ENCODE measurements at regions not wholly inside any gene's neighbourhood (a gene's known extent, or its start where the extent isn't known, plus 50 kb on each side); places are given as distances from the start of the nearest gene placed in this dataset.

- no peak for DNase-seq (ENCODE audit: low spot score)
- Histone ChIP-seq H2AFZ (ENCODE audit: low read length) (no peak overlapping the region), H3K4me3 (ENCODE audit: low read depth, low read length, poor library complexity, severe bottlenecking) (no peak overlapping the region), H3K4me2 (ENCODE audit: low read length) (no peak overlapping the region), H3K9me2 (ENCODE audit: insufficient read depth, low read length) (no peaks in the 10 kb centered on the region), H3K27ac (ENCODE audit: low read depth, low read length, poor library complexity, severe bottlenecking) (no peak overlapping the region), H3K4me1 (ENCODE audit: insufficient read depth, low read length, poor library complexity, severe bottlenecking) (peaks cover 5% of the 10 kb centered on the region), H3K79me2 (ENCODE audit: insufficient read depth, low read depth, low read length) (no peaks in the 10 kb centered on the region), H3K9me3 (ENCODE audit: low read length) (no peaks in the 10 kb centered on the region), H4K20me1 (ENCODE audit: insufficient read depth, low read length) (no peaks in the 10 kb centered on the region), H3K36me3 (ENCODE audit: insufficient read depth, low read length) (no peaks in the 10 kb centered on the region)
- ChIA-PET CTCF (ENCODE audit: unreplicated experiment) (no interaction called here), POLR2A (interaction anchor here (0.6 to 1.3 kb wide), 3 partner anchors 31 to 97 kb away, joined by 3 to 4 read pairs (median 4); no protein-coding TSS in a partner anchor)
- no peak for TF ChIP-seq EZH2phosphoT487 (IDR thresholded peaks at IDR 0.05; ENCODE audit: borderline replicate concordance, low read depth, low read length)
- no peak for TF ChIP-seq CTCF (conservative IDR thresholded peaks at IDR 0.05; ENCODE audit: low read length)
- no TSS peak for BruUV-seq (replicated peaks)
- intact Hi-C loops (cut with micrococcal nuclease; ENCODE audit: unreplicated experiment), result no loop called here
Measured at GRCh38 chr18:24987303-24988252, 364.4 kb downstream of the ZNF521 start.

- CTCF ChIA-PET (ENCODE audit: unreplicated experiment), result no interaction called here
- TF ChIP-seq CTCF (conservative IDR thresholded peaks at IDR 0.05; ENCODE audit: low read length) (no peak), EZH2phosphoT487 (IDR thresholded peaks at IDR 0.05; ENCODE audit: borderline replicate concordance, low read depth, low read length) (no peak)
- no peak overlapping the region; the same call in 1 of the 2 replicates for H2AFZ ChIP-seq (ENCODE audit: low read length)
Measured at GRCh38 chr18:24988253-24988840, 363.6 kb downstream of the ZNF521 start.

More at GRCh38 chr18:24988253-24988840, 363.6 kb downstream of the ZNF521 start:
- BruUV-seq (replicated peaks), result no TSS peak
- H4K20me1 ChIP-seq (ENCODE audit: insufficient read depth, low read length), result no peaks in the 10 kb centered on the region
- H3K4me1 ChIP-seq (ENCODE audit: insufficient read depth, low read length, poor library complexity, severe bottlenecking), result peaks cover 5% of the 10 kb centered on the region
- H3K9me2 ChIP-seq (ENCODE audit: insufficient read depth, low read length), result no peaks in the 10 kb centered on the region
- no peak overlapping the region for H3K4me2 ChIP-seq (ENCODE audit: low read length)
- H3K27ac ChIP-seq (ENCODE audit: low read depth, low read length, poor library complexity, severe bottlenecking), result no peak overlapping the region
- no peaks in the 10 kb centered on the region for H3K36me3 ChIP-seq (ENCODE audit: insufficient read depth, low read length)
- H3K9me3 ChIP-seq (ENCODE audit: low read length), result no peaks in the 10 kb centered on the region
- no peaks in the 10 kb centered on the region for H3K79me2 ChIP-seq (ENCODE audit: insufficient read depth, low read depth, low read length)
- POLR2A ChIA-PET, result interaction anchor here (0.6 kb wide), 1 partner anchor 98 kb away, joined by 3 read pairs; no protein-coding TSS in a partner anchor
- DNase-seq (ENCODE audit: low spot score), result no peak
- H3K4me3 ChIP-seq (ENCODE audit: low read depth, low read length, poor library complexity, severe bottlenecking), result no peak overlapping the region
- intact Hi-C loops (cut with micrococcal nuclease; ENCODE audit: unreplicated experiment), result no loop called here

All from OCI-LY7 (cell line).